H1 (cell line): ENCODE measurements at regions not wholly inside any gene's neighbourhood (a gene's known extent, or its start where the extent isn't known, plus 50 kb on each side); places are given as distances from the start of the nearest gene placed in this dataset.

Experiments used
- CTCF ChIA-PET: fragments of 300-600 bp; sonication (Branson Sonifier 250); formaldehyde crosslinking; loops from one replicate; lab custom pipeline; 2021; ENCODE audit not compliant: partially characterized antibody; lab: Charles Lee
- POLR2A ChIA-PET: fragments of 300-600 bp; sonication (Branson Sonifier 250); formaldehyde crosslinking; loops from one replicate; lab custom pipeline; 2021; ENCODE audit warnings: inconsistent platforms; ENCODE audit not compliant: partially characterized antibody; lab: Charles Lee
- DNase-seq, 2 experiments: peaks; one replicate each; pipeline versions ENCODE4 v3.0.0 to v3.0.0-alpha.2; 2010 to 2022; ENCODE audit warnings: low spot score in 2 of 2, low read depth in 1 of 2, mixed read lengths in 1 of 2
- FAIRE-seq: peaks from 2 replicates; lab custom pipeline; 2011; peaks lifted over from hg19 to GRCh38; lab: Jason Lieb, UNC
- H2AFZ ChIP-seq: 2 replicates; pipeline ENCODE4 v1.8.1; 2012; ENCODE audit warnings: low read length, inconsistent platforms
- H2AK5ac ChIP-seq: 2 replicates; pipeline ENCODE4 v1.6.1; 2013; ENCODE audit warnings: low read depth, low read length
- H2BK120ac ChIP-seq: replicated peaks from 2 replicates; pipeline ENCODE3; 2013; ENCODE audit warnings: low read depth, low read length, inconsistent platforms
- H2BK12ac ChIP-seq: 2 replicates; pipeline ENCODE4 v1.6.1; 2013; ENCODE audit warnings: low read depth, low read length
- H2BK15ac ChIP-seq: 2 replicates; pipeline ENCODE4 v1.6.1; 2013; ENCODE audit warnings: low read length
- H2BK20ac ChIP-seq: 2 replicates; pipeline ENCODE4 v1.6.1; 2013; ENCODE audit warnings: low read length
- H2BK5ac ChIP-seq: 2 replicates; pipeline ENCODE4 v1.6.1; 2013; ENCODE audit warnings: low read depth, low read length
- H3K14ac ChIP-seq: 2 replicates; pipeline ENCODE4 v1.6.1; 2013; ENCODE audit warnings: inconsistent platforms; ENCODE audit not compliant: insufficient read length
- H3K18ac ChIP-seq: 2 replicates; pipeline ENCODE4 v1.6.1; 2013; ENCODE audit warnings: low read length; ENCODE audit errors: extremely low read depth
- H3K23ac ChIP-seq: 2 replicates; pipeline ENCODE4 v1.6.1; 2013; ENCODE audit warnings: inconsistent platforms; ENCODE audit not compliant: insufficient read length
- H3K23me2 ChIP-seq: 2 replicates; pipeline ENCODE4 v1.6.1; 2013; ENCODE audit warnings: low read depth, low read length
- H3K27ac ChIP-seq: 2 replicates; pipeline ENCODE4 v1.6.1; 2011; ENCODE audit warnings: low read depth, low read length, inconsistent platforms
- H3K27me3 ChIP-seq, 4 experiments: replicated peaks in 1 of 4; 1 replicate in 1 of 4; 2 replicates in 3 of 4; pipeline versions ENCODE4 v1.6.1 to v1.8.1; 2011 to 2013; ENCODE audit warnings: low read length in 3 of 4, mild to moderate bottlenecking in 3 of 4, inconsistent platforms in 2 of 4, mixed read lengths in 2 of 4, moderate library complexity in 1 of 4; ENCODE audit not compliant: control insufficient read depth in 3 of 4, insufficient read depth in 3 of 4; ENCODE audit errors: extremely low read depth in 1 of 4
- H3K36me3 ChIP-seq, 4 experiments: 2 replicates each; pipeline versions ENCODE4 v1.6.1 to v1.8.1; 2011 to 2013; ENCODE audit warnings: mild to moderate bottlenecking in 4 of 4, low read length in 3 of 4, moderate library complexity in 2 of 4, control low read depth in 1 of 4, inconsistent platforms in 1 of 4; ENCODE audit not compliant: insufficient read depth in 4 of 4, control insufficient read depth in 2 of 4
- H3K4ac ChIP-seq: replicated peaks from 2 replicates; pipeline ENCODE3; 2013; ENCODE audit warnings: low read length, low read depth, mixed read lengths, inconsistent platforms; ENCODE audit not compliant: insufficient read length
- H3K4me1 ChIP-seq, 4 experiments: replicated peaks in 1 of 4; 1 replicate in 1 of 4; 2 replicates in 3 of 4; pipeline versions ENCODE4 v1.6.1 to v1.8.1; 2011 to 2013; ENCODE audit warnings: low read length in 3 of 4, inconsistent platforms in 2 of 4, mixed read lengths in 1 of 4; ENCODE audit not compliant: insufficient read depth in 4 of 4, control insufficient read depth in 3 of 4
- H3K4me2 ChIP-seq, 2 experiments: 2 replicates each; pipeline versions ENCODE4 v1.6.1 to v1.8.1; 2011 to 2013; ENCODE audit warnings: low read depth in 2 of 2, low read length in 2 of 2, control low read depth in 1 of 2, inconsistent platforms in 1 of 2, mild to moderate bottlenecking in 1 of 2; ENCODE audit not compliant: insufficient read depth in 1 of 2
- H3K4me3 ChIP-seq, 4 experiments: fragments of 200-600, 300-600 bp in 1 of 4; sonication (generic), shearing (Covaris generic), sonication (Bioruptor Twin) in 1 of 4; 2 replicates each; pipeline versions ENCODE4 v1.5.1 to v1.8.1; 2011 to 2016; ENCODE audit warnings: low read length in 4 of 4, low read depth in 3 of 4, control low read depth in 2 of 4, inconsistent platforms in 2 of 4, mild to moderate bottlenecking in 2 of 4, mixed read lengths in 1 of 4, moderate library complexity in 1 of 4; ENCODE audit not compliant: insufficient read depth in 2 of 4; ENCODE audit errors: extremely low read depth in 1 of 4
- H3K56ac ChIP-seq: replicated peaks from 2 replicates; pipeline ENCODE3; 2013; ENCODE audit warnings: low read depth, mild to moderate bottlenecking, mixed read lengths, low read length, inconsistent platforms; ENCODE audit not compliant: insufficient read length
- H3K79me1 ChIP-seq: 2 replicates; pipeline ENCODE4 v1.6.1; 2013; ENCODE audit warnings: low read depth, low read length, control low read depth
- H3K79me2 ChIP-seq, 2 experiments: 2 replicates each; pipeline versions ENCODE4 v1.6.1 to v1.8.1; 2012 to 2013; ENCODE audit warnings: low read length in 2 of 2, mild to moderate bottlenecking in 2 of 2, inconsistent platforms in 1 of 2; ENCODE audit not compliant: insufficient read depth in 2 of 2, control insufficient read depth in 1 of 2
- H3K9ac ChIP-seq, 4 experiments: replicated peaks in 1 of 4; 1 replicate in 1 of 4; 2 replicates in 3 of 4; pipeline versions ENCODE4 v1.6.1 to v1.8.1; 2011 to 2013; ENCODE audit warnings: low read depth in 3 of 4, low read length in 3 of 4, control low read depth in 2 of 4, mild to moderate bottlenecking in 2 of 4, moderate library complexity in 2 of 4, inconsistent platforms in 1 of 4; ENCODE audit errors: extremely low read depth in 1 of 4
- H3K9me3 ChIP-seq, 2 experiments: 2 replicates each; pipeline versions ENCODE4 v1.6.1 to v1.8.1; 2012 to 2013; ENCODE audit warnings: mild to moderate bottlenecking in 2 of 2, moderate library complexity in 2 of 2, control low read depth in 1 of 2, inconsistent platforms in 1 of 2, low read depth in 1 of 2, low read length in 1 of 2, mixed read lengths in 1 of 2; ENCODE audit not compliant: insufficient read depth in 2 of 2
- H4K20me1 ChIP-seq, 2 experiments: replicated peaks in 1 of 2; 2 replicates each; pipeline versions ENCODE3 to v1.8.1; 2011 to 2013; ENCODE audit warnings: inconsistent platforms in 2 of 2, low read length in 2 of 2, mild to moderate bottlenecking in 1 of 2; ENCODE audit not compliant: insufficient read depth in 2 of 2, control insufficient read depth in 1 of 2
- H4K5ac ChIP-seq: 2 replicates; pipeline ENCODE4 v1.6.1; 2013; ENCODE audit warnings: low read length, low read depth, mixed read lengths, inconsistent platforms; ENCODE audit not compliant: insufficient read length
- H4K8ac ChIP-seq: 2 replicates; pipeline ENCODE4 v1.8.0; 2013; ENCODE audit warnings: mild to moderate bottlenecking, moderate library complexity, low read length, inconsistent platforms; ENCODE audit not compliant: insufficient read depth; ENCODE audit errors: extremely low read depth
- H4K91ac ChIP-seq: replicated peaks from 2 replicates; pipeline ENCODE3; 2013; ENCODE audit warnings: low read length, mixed read lengths, inconsistent platforms; ENCODE audit not compliant: insufficient read length
- ATF3 ChIP-seq: IDR thresholded peaks from 2 replicates; pipeline ENCODE4 v1.6.1; 2011; ENCODE audit warnings: low read depth, mild to moderate bottlenecking, low read length; ENCODE audit not compliant: insufficient read depth
- BACH1 ChIP-seq: IDR thresholded peaks from 2 replicates; pipeline ENCODE4 v1.6.1; 2012; ENCODE audit warnings: low read length, improper control_type of control experiment
- CTBP2 ChIP-seq: IDR thresholded peaks from 2 replicates; pipeline ENCODE4 v1.7.0; 2011; ENCODE audit warnings: borderline replicate concordance, mild to moderate bottlenecking, moderate library complexity, mixed read lengths, low read length; ENCODE audit not compliant: insufficient read depth, insufficient read length
- E2F6 ChIP-seq: IDR thresholded peaks from 2 replicates; pipeline ENCODE4 v1.6.1; 2012; ENCODE audit warnings: inconsistent platforms
- KDM4A ChIP-seq: IDR thresholded peaks from one replicate; pipeline ENCODE4 v1.7.1; 2012; ENCODE audit warnings: low read depth, mild to moderate bottlenecking, moderate library complexity, low read length, inconsistent platforms; ENCODE audit not compliant: severe bottlenecking
- NANOG ChIP-seq: IDR thresholded peaks from 2 replicates; pipeline ENCODE4 v1.6.1; 2011; ENCODE audit warnings: low read length, low read depth, mild to moderate bottlenecking, inconsistent platforms; ENCODE audit not compliant: insufficient read depth, poor library complexity, severe bottlenecking
- PHF8 ChIP-seq: fragments of 200-600 bp; sonication (generic); conservative IDR thresholded peaks from 2 replicates; pipeline ENCODE4 v1.7.1; 2012; ENCODE audit warnings: low read depth, mild to moderate bottlenecking, inconsistent platforms, low read length, moderate library complexity
- SIN3A ChIP-seq, 2 experiments: IDR thresholded peaks in 1 of 2; conservative IDR thresholded peaks in 1 of 2; 2 replicates each; pipeline ENCODE4 v1.6.1; 2011 to 2012; ENCODE audit warnings: low read length in 2 of 2, improper control_type of control experiment in 1 of 2, low read depth in 1 of 2, mild to moderate bottlenecking in 1 of 2
- SP4 ChIP-seq: IDR thresholded peaks from 2 replicates; pipeline ENCODE4 v1.6.1; 2012; ENCODE audit warnings: low read length, inconsistent platforms
- SRF ChIP-seq: IDR thresholded peaks from 2 replicates; pipeline ENCODE4 v1.6.1; 2011; ENCODE audit warnings: mild to moderate bottlenecking, low read depth, low read length, moderate library complexity
- TBP ChIP-seq: IDR thresholded peaks from 2 replicates; pipeline ENCODE4 v1.6.1; 2011; ENCODE audit warnings: low read depth, low read length, improper control_type of control experiment
- USF2 ChIP-seq: IDR thresholded peaks from 2 replicates; pipeline ENCODE4 v1.6.1; 2011; ENCODE audit warnings: low read length, improper control_type of control experiment
- WGBS, 2 experiments: shearing (Covaris generic) in 1 of 2; methylation state at CpG; one replicate each; pipeline versions ENCODE4 v1.1.6 to v1.1.7; 2013 to 2015; ENCODE audit warnings: low lambda C conversion rate in 2 of 2, mixed read lengths in 2 of 2, inconsistent platforms in 1 of 2, low coverage in 1 of 2, missing lambda C conversion rate in 1 of 2; ENCODE audit not compliant: insufficient replicate concordance in 2 of 2, insufficient coverage in 1 of 2, insufficient read length in 1 of 2; ENCODE audit errors: extremely low coverage in 1 of 2, missing lambda C conversion rate in 1 of 2; 5-methylcytosine and 5-hydroxymethylcytosine counted together

- Histone ChIP-seq H2BK12ac (no peak overlapping the region), H4K8ac (no peak overlapping the region), H3K27me3 (no peaks in the 10 kb centered on the region), H3K27ac (no peak overlapping the region), H2BK20ac (no peak overlapping the region), H3K23me2 (no peaks in the 10 kb centered on the region), H3K56ac (no peak overlapping the region), H2BK15ac (no peak overlapping the region), H3K18ac (no peak overlapping the region), H3K79me1 (no peaks in the 10 kb centered on the region), H3K4me1 (no peaks in the 10 kb centered on the region), H4K5ac (no peak overlapping the region), H2BK5ac (no peak overlapping the region), H4K91ac (no peak overlapping the region), H3K4me3 (no peak overlapping the region), H3K9me3 (no peaks in the 10 kb centered on the region), H2BK120ac (no peak overlapping the region), H3K79me2 (no peaks in the 10 kb centered on the region), H3K36me3 (no peaks in the 10 kb centered on the region), H4K20me1 (no peaks in the 10 kb centered on the region), H2AK5ac (no peak overlapping the region), H3K23ac (no peak overlapping the region), H3K4ac (no peak overlapping the region), H2AFZ (no peak overlapping the region), H3K4me2 (no peak overlapping the region), H3K9ac (no peak overlapping the region), H3K14ac (no peak overlapping the region)
- DNase-seq (no peak), FAIRE-seq (no peak)
- WGBS, 2 experiments: 92% methylated on average over 2 of the region's 2 CpGs; no CpG with 5 or more reads in 1 of the 2 experiments
- CTCF ChIA-PET: interaction anchor here (1.0 to 1.4 kb wide), 3 partner anchors 33 to 107 kb away, joined by 3 read pairs; no protein-coding TSS in a partner anchor
- POLR2A ChIA-PET: interaction anchor here (1.1 kb wide), 1 partner anchor 133 kb away, joined by 3 read pairs; the partner anchor contains the start of gene MDM1
- TF ChIP-seq USF2 (no peak), KDM4A (no peak), NANOG (no peak), CTBP2 (no peak), PHF8 (no peak), TBP (no peak), SP4 (no peak), BACH1 (no peak), SRF (no peak), SIN3A (conservative IDR thresholded peaks at IDR 0.05 in 1 of 2, IDR thresholded peaks at IDR 0.05 in 1 of 2; ENCODE audit: low read depth in 1 of 2, low read length in 2 of 2) (no peak), E2F6 (no peak), ATF3 (no peak)
These were observed 133.1 kb upstream of the MDM1 start for GRCh38 chr12:68465227-68465626.
